B cell (primary cell): ENCODE measurements at regions not wholly inside any gene's neighbourhood (a gene's known extent, or its start where the extent isn't known, plus 50 kb on each side); places are given as distances from the start of the nearest gene placed in this dataset.

Experiments used
- ATAC-seq: fragments of 200-7000 bp; cut with Tn5 transposase; one replicate; pipeline ENCODE4 v1.10.0; 2021; ENCODE audit warnings: low read depth, mild to moderate bottlenecking, moderate number of reproducible peaks, moderate library complexity
- CTCF ChIA-PET: fragments of 350-600 bp; sonication (Branson Sonifier 250); formaldehyde crosslinking; loops from one replicate; lab custom pipeline; 2021; ENCODE audit warnings: antibody characterized with exemption, inconsistent platforms; lab: Charles Lee
- POLR2A ChIA-PET: fragments of 350-600 bp; sonication (Branson Sonifier 250); formaldehyde crosslinking; loops from one replicate; lab custom pipeline; 2021; ENCODE audit warnings: antibody characterized with exemption; lab: Charles Lee
- DNase-seq: peaks from one replicate; pipeline ENCODE4 v3.0.0; 2013
- H2AFZ ChIP-seq: 2 replicates; pipeline ENCODE4 v1.6.1; 2012; ENCODE audit warnings: mild to moderate bottlenecking, low read depth, low read length; ENCODE audit not compliant: insufficient read depth, poor library complexity, severe bottlenecking
- H3K27ac ChIP-seq, 2 donors: 1 replicate in 1 of 2; 2 replicates in 1 of 2; pipeline ENCODE4 v1.5.1; 2012 to 2013; ENCODE audit warnings: low read length in 2 of 2, mild to moderate bottlenecking in 2 of 2, moderate library complexity in 1 of 2
- H3K27me3 ChIP-seq, 4 experiments: fragments of 200-600 bp in 1 of 4; sonication (generic) in 1 of 4; replicated peaks in 1 of 4; 1 replicate in 2 of 4; 2 replicates in 2 of 4; pipeline versions ENCODE4 v1.6.1 to v1.7.0; 2013 to 2016; ENCODE audit warnings: low read length in 3 of 4, mild to moderate bottlenecking in 2 of 4, mixed read lengths in 1 of 4, moderate library complexity in 1 of 4; ENCODE audit not compliant: insufficient read depth in 4 of 4, control insufficient read depth in 3 of 4; ENCODE audit errors: control extremely low read depth in 1 of 4
- H3K36me3 ChIP-seq, 2 experiments: replicated peaks in 1 of 2; 1 replicate in 1 of 2; 2 replicates in 1 of 2; pipeline versions ENCODE4 v1.6.1 to v1.7.1; 2013; ENCODE audit warnings: low read length in 1 of 2; ENCODE audit not compliant: insufficient read depth in 2 of 2, control insufficient read depth in 1 of 2; ENCODE audit errors: control extremely low read depth in 1 of 2, extremely low read depth in 1 of 2
- H3K4me1 ChIP-seq, 2 donors: fragments of 200-600 bp in 1 of 2; sonication (generic) in 1 of 2; 1 replicate in 1 of 2; 2 replicates in 1 of 2; pipeline versions ENCODE4 v1.5.1 to v1.6.1; 2013 to 2017; ENCODE audit warnings: low read length in 2 of 2; ENCODE audit not compliant: control insufficient read depth in 2 of 2, insufficient read depth in 2 of 2
- H3K4me2 ChIP-seq: replicated peaks from 2 replicates; pipeline ENCODE3; 2012; ENCODE audit warnings: mild to moderate bottlenecking, low read depth, low read length; ENCODE audit not compliant: poor library complexity, severe bottlenecking
- H3K4me3 ChIP-seq, 5 experiments: fragments of 200-600 bp in 1 of 5; sonication (generic) in 1 of 5; 1 replicate in 3 of 5; 2 replicates in 2 of 5; pipeline versions ENCODE4 v1.5.1 to v1.7.0; 2011 to 2016; ENCODE audit warnings: low read length in 4 of 5, mild to moderate bottlenecking in 4 of 5, low read depth in 2 of 5, control low read depth in 1 of 5, moderate library complexity in 1 of 5; ENCODE audit not compliant: insufficient read depth in 1 of 5; ENCODE audit errors: control extremely low read depth in 1 of 5, extremely low read depth in 1 of 5
- H3K79me2 ChIP-seq: fragments of 200-600 bp; sonication (generic); one replicate; pipeline ENCODE4 v1.6.0; 2016; ENCODE audit warnings: low read length; ENCODE audit not compliant: control insufficient read depth, insufficient read depth
- H3K9ac ChIP-seq: fragments of 200-600 bp; sonication (generic); 2 replicates; pipeline ENCODE4 v1.6.1; 2017; ENCODE audit warnings: mild to moderate bottlenecking, low read length, moderate library complexity
- H3K9me3 ChIP-seq, 3 donors: one replicate each; pipeline versions ENCODE4 v1.6.1 to v1.7.1; 2013; ENCODE audit warnings: low read length in 2 of 3; ENCODE audit not compliant: control insufficient read depth in 2 of 3, insufficient read depth in 1 of 3; ENCODE audit errors: control extremely low read depth in 1 of 3
- H4K20me1 ChIP-seq: 2 replicates; pipeline ENCODE4 v1.6.0; 2012; ENCODE audit warnings: mild to moderate bottlenecking, low read length; ENCODE audit not compliant: insufficient read depth, control insufficient read depth, poor library complexity, severe bottlenecking
- H3K27ac Mint-ChIP-seq: one replicate; pipeline ENCODE4 v1.8.0; 2021; ENCODE audit warnings: mixed read lengths
- H3K27me3 Mint-ChIP-seq: one replicate; pipeline ENCODE4 v1.8.0; 2021; ENCODE audit warnings: mixed read lengths
- H3K4me1 Mint-ChIP-seq: one replicate; pipeline ENCODE4 v1.8.0; 2021; ENCODE audit warnings: mixed read lengths
- H3K4me3 Mint-ChIP-seq: one replicate; pipeline ENCODE4 v1.8.0; 2021; ENCODE audit warnings: mixed read lengths
- H3K9me3 Mint-ChIP-seq: one replicate; pipeline ENCODE4 v1.8.0; 2022; ENCODE audit warnings: mixed read lengths; ENCODE audit not compliant: insufficient read depth
- CTCF ChIP-seq: fragments of 200-600 bp; IDR thresholded peaks from one replicate; pipeline ENCODE4 v1.8.0; 2022; ENCODE audit warnings: antibody characterized with exemption, mild to moderate bottlenecking
- EZH2 ChIP-seq: IDR thresholded peaks from 2 replicates; pipeline ENCODE4 v1.6.1; 2012; ENCODE audit warnings: borderline replicate concordance, low read depth, mild to moderate bottlenecking, moderate library complexity, low read length; ENCODE audit not compliant: insufficient read depth, poor library complexity, severe bottlenecking
- WGBS: methylation state at CpG from one replicate; pipeline ENCODE4 v1.1.5; 2013; ENCODE audit warnings: missing lambda C conversion rate; ENCODE audit not compliant: insufficient coverage; 5-methylcytosine and 5-hydroxymethylcytosine counted together
- intact Hi-C: fragments of 100-400 bp; cut with micrococcal nuclease; formaldehyde crosslinking; loops from one replicate; pipeline ENCODE4 v1.10.0; 2022

GRCh38 chr10:20644421-20644820 is 252.7 kb downstream of the NEBL start:
- no peak overlapping the region for H3K4me2 ChIP-seq
- no peaks in the 10 kb centered on the region for H4K20me1 ChIP-seq
- H3K27me3 ChIP-seq = no peaks in the 10 kb centered on the region
- no peaks in the 10 kb centered on the region for H3K4me1 ChIP-seq
- ChIA-PET POLR2A (no interaction called here), CTCF (no interaction called here)
- TF ChIP-seq CTCF = no peak
- TF ChIP-seq EZH2 = no peak
- intact Hi-C loops = no loop called here
- ATAC-seq = no peak
- H3K27me3 Mint-ChIP-seq = no peaks in the 10 kb centered on the region
- H2AFZ ChIP-seq = no peak overlapping the region
- H3K79me2 ChIP-seq = no peaks in the 10 kb centered on the region
- no peak for DNase-seq
- H3K27ac Mint-ChIP-seq = no peak overlapping the region
- H3K9me3 Mint-ChIP-seq = peaks cover 7% of the 10 kb centered on the region
- H3K4me3 Mint-ChIP-seq = no peak overlapping the region
- peaks cover 0 to 5% (median 0%) of the 10 kb centered on the region in 3 donors for H3K9me3 ChIP-seq
- H3K9ac ChIP-seq = no peak overlapping the region
- H3K4me1 Mint-ChIP-seq = no peaks in the 10 kb centered on the region
- WGBS = 85% methylated on average over 5 of the region's 8 CpGs
- H3K4me3 ChIP-seq = no peak overlapping the region
- no peak overlapping the region for H3K27ac ChIP-seq
- no peaks in the 10 kb centered on the region for H3K36me3 ChIP-seq

- WGBS = 87% methylated on average over 3 of the region's 4 CpGs
- H3K27me3 ChIP-seq = no peaks in the 10 kb centered on the region
- no peaks in the 10 kb centered on the region for H3K36me3 ChIP-seq
- H3K79me2 ChIP-seq = no peaks in the 10 kb centered on the region
- H3K27me3 Mint-ChIP-seq = no peaks in the 10 kb centered on the region
- H2AFZ ChIP-seq = no peak overlapping the region
- H3K9ac ChIP-seq = no peak overlapping the region
- ChIA-PET POLR2A (no interaction called here), CTCF (no interaction called here)
- ATAC-seq = no peak
- peaks cover 12% of the 10 kb centered on the region for H3K9me3 Mint-ChIP-seq
- DNase-seq = no peak
- no peak overlapping the region for H3K27ac Mint-ChIP-seq
- H3K4me2 ChIP-seq = no peak overlapping the region
- H3K4me1 ChIP-seq = no peaks in the 10 kb centered on the region
- no peak overlapping the region for H3K27ac ChIP-seq
- H3K4me1 Mint-ChIP-seq = no peaks in the 10 kb centered on the region
- H3K9me3 ChIP-seq = peaks cover 0 to 5% (median 0%) of the 10 kb centered on the region in 3 donors
- intact Hi-C loops = no loop called here
- H4K20me1 ChIP-seq = no peaks in the 10 kb centered on the region
- TF ChIP-seq EZH2 = no peak
- TF ChIP-seq CTCF = no peak
- H3K4me3 ChIP-seq = no peak overlapping the region
- H3K4me3 Mint-ChIP-seq = no peak overlapping the region
Observed at GRCh38 chr10:20641605-20642004, 255.5 kb downstream of the NEBL start.
